GM11168 (cell line): ENCODE measurements at regions not wholly inside any gene's neighbourhood (a gene's known extent, or its start where the extent isn't known, plus 50 kb on each side); places are given as distances from the start of the nearest gene placed in this dataset.

Source experiments
- in situ Hi-C: fragments of 300-500 bp; cut with MboI; formaldehyde crosslinking; loops from one replicate; pipeline ENCODE4 v1.12.0; 2022; ENCODE audit warnings: low sequenced_read_pairs; ENCODE audit not compliant: unreplicated experiment

GRCh38 chr13:103156346-103156998 lies 90.3 kb upstream of the SLC10A2 start:
- in situ Hi-C loops: no loop called here

- in situ Hi-C loops: no loop called here
Observed at GRCh38 chr13:103153466-103153865, 87.2 kb upstream of the SLC10A2 start.

GRCh38 chr13:103147961-103148360 lies 81.7 kb upstream of the SLC10A2 start:
- in situ Hi-C loops: no loop called here

- in situ Hi-C loops: no loop called here
Observed at GRCh38 chr13:103145442-103145841, 79.2 kb upstream of the SLC10A2 start.

GRCh38 chr13:103143432-103143831 lies 77.2 kb upstream of the SLC10A2 start:
- in situ Hi-C loops: no loop called here

GRCh38 chr13:103142151-103142550 lies 75.9 kb upstream of the SLC10A2 start:
- in situ Hi-C loops: no loop called here

GRCh38 chr13:103140001-103140671 lies 73.9 kb upstream of the SLC10A2 start:
- in situ Hi-C loops: no loop called here

GRCh38 chr13:103134271-103134670 lies 68.1 kb upstream of the SLC10A2 start:
- in situ Hi-C loops: loop anchor here (10.0 kb wide), 1 partner anchor 219 kb away; no protein-coding TSS in a partner anchor

- in situ Hi-C loops: loop anchor here (10.0 kb wide), 1 partner anchor 219 kb away; no protein-coding TSS in a partner anchor
Observed at GRCh38 chr13:103133556-103133955, 67.3 kb upstream of the SLC10A2 start.

GRCh38 chr13:103130681-103131210 lies 64.5 kb upstream of the SLC10A2 start:
- in situ Hi-C loops: loop anchor here (10.0 kb wide), 1 partner anchor 216 kb away; no protein-coding TSS in a partner anchor

GRCh38 chr13:103130146-103130545 lies 63.9 kb upstream of the SLC10A2 start:
- in situ Hi-C loops: loop anchor here (10.0 kb wide), 1 partner anchor 215 kb away; no protein-coding TSS in a partner anchor
